GM23338 (cell line): ENCODE measurements at regions not wholly inside any gene's neighbourhood (a gene's known extent, or its start where the extent isn't known, plus 50 kb on each side); places are given as distances from the start of the nearest gene placed in this dataset.

ENCODE experiments used
- ATAC-seq: fragments of 200-7000 bp; cut with Tn5 transposase; 3 replicates; pipeline ENCODE4 v1.9.1; 2020
- DNase-seq: peaks from one replicate; pipeline ENCODE4 v3.0.0-alpha.2; 2015; ENCODE audit warnings: low spot score
- H2AFZ ChIP-seq: fragments of 200-600 bp; sonication (generic); 2 replicates; pipeline ENCODE4 v1.8.0; 2016; ENCODE audit warnings: antibody characterized with exemption, mild to moderate bottlenecking, moderate library complexity
- H3F3A ChIP-seq: fragments of 200-600 bp; sonication (generic); replicated peaks from 2 replicates; pipeline ENCODE4 v1.8.0; 2017; ENCODE audit warnings: antibody characterized with exemption, mixed run types, low read depth
- H3K27ac ChIP-seq: fragments of 200-600 bp; sonication (generic); 2 replicates; pipeline ENCODE4 v1.6.1; 2016; ENCODE audit warnings: low read depth
- H3K27me3 ChIP-seq: fragments of 200-600 bp; sonication (generic); 2 replicates; pipeline ENCODE4 v1.8.0; 2016; ENCODE audit warnings: mild to moderate bottlenecking, mixed run types, moderate library complexity; ENCODE audit not compliant: insufficient read depth
- H3K36me3 ChIP-seq: fragments of 200-600 bp; sonication (generic); 2 replicates; pipeline ENCODE4 v1.8.0; 2016; ENCODE audit warnings: mild to moderate bottlenecking; ENCODE audit not compliant: insufficient read depth
- H3K4me1 ChIP-seq: fragments of 200-600 bp; sonication (generic); 2 replicates; pipeline ENCODE4 v1.8.0; 2016; ENCODE audit warnings: mild to moderate bottlenecking, moderate library complexity; ENCODE audit not compliant: insufficient read depth
- H3K4me2 ChIP-seq: fragments of 200-600 bp; sonication (generic); 2 replicates; pipeline ENCODE4 v1.7.1; 2017; ENCODE audit warnings: mixed run types
- H3K4me3 ChIP-seq: fragments of 200-600 bp; sonication (generic); 2 replicates; pipeline ENCODE4 v1.6.1; 2016; ENCODE audit warnings: mixed run types
- H3K79me2 ChIP-seq: fragments of 200-600 bp; sonication (generic); replicated peaks from 2 replicates; pipeline ENCODE4 v1.8.0; 2017; ENCODE audit warnings: mild to moderate bottlenecking; ENCODE audit not compliant: insufficient read depth
- H3K9me2 ChIP-seq: fragments of 200-600 bp; sonication (generic); 2 replicates; pipeline ENCODE4 v1.8.0; 2017; ENCODE audit not compliant: insufficient read depth
- H4K20me1 ChIP-seq: fragments of 200-600 bp; sonication (generic); replicated peaks from 2 replicates; pipeline ENCODE4 v1.8.0; 2017; ENCODE audit warnings: mild to moderate bottlenecking; ENCODE audit not compliant: insufficient read depth
- H3K27ac Mint-ChIP-seq: 2 replicates; pipeline ENCODE4 v1.8.0; 2020; ENCODE audit warnings: inconsistent platforms, mild to moderate bottlenecking, moderate library complexity, mixed read lengths
- H3K27me3 Mint-ChIP-seq: 3 replicates; pipeline ENCODE4 v1.8.0; 2022; ENCODE audit warnings: low read depth, mild to moderate bottlenecking, moderate library complexity, mixed read lengths, inconsistent platforms; ENCODE audit not compliant: insufficient read depth, poor library complexity
- H3K36me3 Mint-ChIP-seq: 3 replicates; pipeline ENCODE4 v1.8.0; 2021; ENCODE audit warnings: low read depth, mild to moderate bottlenecking, inconsistent platforms, moderate library complexity, mixed read lengths
- H3K4me1 Mint-ChIP-seq: 3 replicates; pipeline ENCODE4 v1.8.0; 2020; ENCODE audit warnings: mild to moderate bottlenecking, inconsistent platforms, mixed read lengths
- H3K4me3 Mint-ChIP-seq: 3 replicates; pipeline ENCODE4 v1.8.0; 2021; ENCODE audit warnings: moderate library complexity, mild to moderate bottlenecking, inconsistent platforms, mixed read lengths
- H3K9me3 Mint-ChIP-seq: 3 replicates; pipeline ENCODE4 v1.8.0; 2020; ENCODE audit warnings: moderate library complexity, mild to moderate bottlenecking, inconsistent platforms, mixed read lengths
- CREB1 ChIP-seq: fragments of 250-450 bp; sonication (Bioruptor Pico); IDR thresholded peaks from 2 replicates; pipeline ENCODE4 v1.5.0; 2020; ENCODE audit warnings: low read depth, mild to moderate bottlenecking, moderate library complexity
- CTCF ChIP-seq, 2 experiments: fragments of 200-600 bp in 1 of 2; sonication (generic) in 1 of 2; conservative IDR thresholded peaks; 2 replicates each; pipeline versions ENCODE4 v1.5.1 to v1.6.1; 2016 to 2017; ENCODE audit warnings: antibody characterized with exemption in 2 of 2, low read depth in 2 of 2, mild to moderate bottlenecking in 2 of 2, moderate library complexity in 1 of 2
- ETS1 ChIP-seq: IDR thresholded peaks from 2 replicates; pipeline ENCODE4 v1.6.1; 2016; ENCODE audit warnings: antibody characterized with exemption
- EZH2 ChIP-seq: fragments of 200-600 bp; sonication (generic); IDR thresholded peaks from one replicate; pipeline ENCODE4 v1.8.0; 2017; ENCODE audit warnings: antibody characterized with exemption, mild to moderate bottlenecking, low read depth; ENCODE audit not compliant: unreplicated experiment
- POLR2AphosphoS5 ChIP-seq: IDR thresholded peaks from 2 replicates; pipeline ENCODE4 v1.6.1; 2016; ENCODE audit warnings: antibody characterized with exemption, low read depth
- STAT1 ChIP-seq: IDR thresholded peaks from one replicate; pipeline ENCODE4 v1.6.1; 2016; ENCODE audit warnings: antibody characterized with exemption; ENCODE audit not compliant: unreplicated experiment
- ZNF114 ChIP-seq: fragments of 250-450 bp; sonication (Bioruptor Pico); IDR thresholded peaks from 2 replicates; pipeline ENCODE4 v1.5.0; 2020; ENCODE audit warnings: mild to moderate bottlenecking, moderate library complexity
- ZNF331 ChIP-seq: fragments of 250-450 bp; sonication (Bioruptor Pico); IDR thresholded peaks from 2 replicates; pipeline ENCODE4 v1.5.0; 2020; ENCODE audit warnings: low read depth, mild to moderate bottlenecking, moderate library complexity
- TF ChIP-seq, protein P1 (sequence below): fragments of 250-450 bp; sonication (Bioruptor Pico); IDR thresholded peaks from 2 replicates; pipeline ENCODE4 v1.5.0; 2020; ENCODE audit warnings: mild to moderate bottlenecking, moderate library complexity

GRCh38 chr11:28713850-28714249, 605.7 kb downstream of the METTL15 start (continued):
- no peak for TF ChIP-seq CTCF (conservative IDR thresholded peaks at IDR 0.05; ENCODE audit: low read depth in 2 of 2)
- no peak for TF ChIP-seq POLR2AphosphoS5

DNA sequence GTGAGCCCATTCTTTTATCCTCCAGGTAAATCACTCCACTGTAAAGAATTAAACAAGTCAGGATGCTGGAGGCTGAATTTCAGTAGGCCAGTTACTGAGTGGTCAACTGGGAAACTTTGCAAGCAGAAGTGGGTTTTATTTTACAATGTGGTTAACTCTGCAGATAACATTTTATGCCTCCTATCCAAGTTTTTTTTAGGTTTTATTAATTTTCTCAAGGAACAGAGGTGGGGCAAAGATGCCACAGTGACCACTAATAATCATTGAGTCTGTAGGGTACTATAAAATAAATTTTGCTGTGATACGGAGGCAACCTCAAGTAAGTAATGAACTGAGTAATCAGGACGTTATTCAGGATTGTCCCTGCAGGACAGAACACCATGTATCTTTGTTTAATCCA, 599.9 kb downstream of the METTL15 start:
- H3K4me2 ChIP-seq, result no peak overlapping the region
- DNase-seq (no peak), ATAC-seq (no peak)
- no peaks in the 10 kb centered on the region for H4K20me1 ChIP-seq
- H3K27ac ChIP-seq, result no peak overlapping the region
- H3K27me3 ChIP-seq, result no peaks in the 10 kb centered on the region
- no peaks in the 10 kb centered on the region for H3K36me3 ChIP-seq
- peaks cover 9% of the 10 kb centered on the region; the same call in 1 of the 2 replicates for H3K9me2 ChIP-seq
- no peak overlapping the region for H2AFZ ChIP-seq
- no peak for TF ChIP-seq CREB1 (CRISPR knock-in tag)
- no peak for TF ChIP-seq POLR2AphosphoS5
- Mint-ChIP-seq H3K36me3 (peaks cover 3% of the 10 kb centered on the region; the same call in 1 of the 3 replicates), H3K27ac (no peak overlapping the region), H3K27me3 (peaks cover 4% of the 10 kb centered on the region), H3K4me3 (no peak overlapping the region), H3K4me1 (peaks cover 5% of the 10 kb centered on the region), H3K9me3 (no peaks in the 10 kb centered on the region; the same call in 2 of the 3 replicates)
- no peak overlapping the region for H3K4me3 ChIP-seq
- no peaks in the 10 kb centered on the region for H3K4me1 ChIP-seq
- H3F3A ChIP-seq, result no peaks in the 10 kb centered on the region
- H3K79me2 ChIP-seq, result no peaks in the 10 kb centered on the region

DNA sequence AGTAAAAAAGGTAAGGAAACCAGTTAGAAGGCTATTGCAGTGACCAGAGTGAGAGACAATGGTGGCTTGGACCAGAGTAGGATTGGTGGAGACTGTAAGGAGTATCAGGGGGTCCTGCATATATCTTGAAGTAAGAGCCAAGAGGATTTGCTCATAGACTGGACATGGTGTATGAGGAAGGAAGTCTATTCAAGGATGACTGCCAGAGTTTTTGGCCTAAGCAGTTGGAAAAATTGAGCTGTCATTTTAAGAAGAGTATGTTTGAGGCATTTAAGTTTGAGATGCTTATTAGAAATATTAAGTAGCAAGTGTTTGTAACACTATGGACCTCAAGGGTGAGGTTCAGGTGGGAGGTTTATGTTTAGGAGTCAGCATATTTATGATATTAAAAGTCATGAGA, 596.6 kb downstream of the METTL15 start:
- Histone ChIP-seq H3K79me2 (no peaks in the 10 kb centered on the region), H3K9me2 (peaks cover 9% of the 10 kb centered on the region; the same call in 1 of the 2 replicates), H3K4me2 (no peak overlapping the region), H4K20me1 (no peaks in the 10 kb centered on the region), H3K36me3 (no peaks in the 10 kb centered on the region), H3K27me3 (no peaks in the 10 kb centered on the region), H3K4me1 (no peaks in the 10 kb centered on the region), H3K4me3 (no peak overlapping the region), H3K27ac (no peak overlapping the region), H2AFZ (no peak overlapping the region), H3F3A (no peaks in the 10 kb centered on the region)
- H3K4me3 Mint-ChIP-seq, result no peak overlapping the region
- no peak for DNase-seq
- ATAC-seq, result no peak
- H3K36me3 Mint-ChIP-seq, result no peaks in the 10 kb centered on the region
- no peaks in the 10 kb centered on the region for H3K9me3 Mint-ChIP-seq
- H3K4me1 Mint-ChIP-seq, result no peaks in the 10 kb centered on the region
- H3K27me3 Mint-ChIP-seq, result peaks cover 1% of the 10 kb centered on the region
- H3K27ac Mint-ChIP-seq, result no peak overlapping the region
- TF ChIP-seq, protein P1, sequence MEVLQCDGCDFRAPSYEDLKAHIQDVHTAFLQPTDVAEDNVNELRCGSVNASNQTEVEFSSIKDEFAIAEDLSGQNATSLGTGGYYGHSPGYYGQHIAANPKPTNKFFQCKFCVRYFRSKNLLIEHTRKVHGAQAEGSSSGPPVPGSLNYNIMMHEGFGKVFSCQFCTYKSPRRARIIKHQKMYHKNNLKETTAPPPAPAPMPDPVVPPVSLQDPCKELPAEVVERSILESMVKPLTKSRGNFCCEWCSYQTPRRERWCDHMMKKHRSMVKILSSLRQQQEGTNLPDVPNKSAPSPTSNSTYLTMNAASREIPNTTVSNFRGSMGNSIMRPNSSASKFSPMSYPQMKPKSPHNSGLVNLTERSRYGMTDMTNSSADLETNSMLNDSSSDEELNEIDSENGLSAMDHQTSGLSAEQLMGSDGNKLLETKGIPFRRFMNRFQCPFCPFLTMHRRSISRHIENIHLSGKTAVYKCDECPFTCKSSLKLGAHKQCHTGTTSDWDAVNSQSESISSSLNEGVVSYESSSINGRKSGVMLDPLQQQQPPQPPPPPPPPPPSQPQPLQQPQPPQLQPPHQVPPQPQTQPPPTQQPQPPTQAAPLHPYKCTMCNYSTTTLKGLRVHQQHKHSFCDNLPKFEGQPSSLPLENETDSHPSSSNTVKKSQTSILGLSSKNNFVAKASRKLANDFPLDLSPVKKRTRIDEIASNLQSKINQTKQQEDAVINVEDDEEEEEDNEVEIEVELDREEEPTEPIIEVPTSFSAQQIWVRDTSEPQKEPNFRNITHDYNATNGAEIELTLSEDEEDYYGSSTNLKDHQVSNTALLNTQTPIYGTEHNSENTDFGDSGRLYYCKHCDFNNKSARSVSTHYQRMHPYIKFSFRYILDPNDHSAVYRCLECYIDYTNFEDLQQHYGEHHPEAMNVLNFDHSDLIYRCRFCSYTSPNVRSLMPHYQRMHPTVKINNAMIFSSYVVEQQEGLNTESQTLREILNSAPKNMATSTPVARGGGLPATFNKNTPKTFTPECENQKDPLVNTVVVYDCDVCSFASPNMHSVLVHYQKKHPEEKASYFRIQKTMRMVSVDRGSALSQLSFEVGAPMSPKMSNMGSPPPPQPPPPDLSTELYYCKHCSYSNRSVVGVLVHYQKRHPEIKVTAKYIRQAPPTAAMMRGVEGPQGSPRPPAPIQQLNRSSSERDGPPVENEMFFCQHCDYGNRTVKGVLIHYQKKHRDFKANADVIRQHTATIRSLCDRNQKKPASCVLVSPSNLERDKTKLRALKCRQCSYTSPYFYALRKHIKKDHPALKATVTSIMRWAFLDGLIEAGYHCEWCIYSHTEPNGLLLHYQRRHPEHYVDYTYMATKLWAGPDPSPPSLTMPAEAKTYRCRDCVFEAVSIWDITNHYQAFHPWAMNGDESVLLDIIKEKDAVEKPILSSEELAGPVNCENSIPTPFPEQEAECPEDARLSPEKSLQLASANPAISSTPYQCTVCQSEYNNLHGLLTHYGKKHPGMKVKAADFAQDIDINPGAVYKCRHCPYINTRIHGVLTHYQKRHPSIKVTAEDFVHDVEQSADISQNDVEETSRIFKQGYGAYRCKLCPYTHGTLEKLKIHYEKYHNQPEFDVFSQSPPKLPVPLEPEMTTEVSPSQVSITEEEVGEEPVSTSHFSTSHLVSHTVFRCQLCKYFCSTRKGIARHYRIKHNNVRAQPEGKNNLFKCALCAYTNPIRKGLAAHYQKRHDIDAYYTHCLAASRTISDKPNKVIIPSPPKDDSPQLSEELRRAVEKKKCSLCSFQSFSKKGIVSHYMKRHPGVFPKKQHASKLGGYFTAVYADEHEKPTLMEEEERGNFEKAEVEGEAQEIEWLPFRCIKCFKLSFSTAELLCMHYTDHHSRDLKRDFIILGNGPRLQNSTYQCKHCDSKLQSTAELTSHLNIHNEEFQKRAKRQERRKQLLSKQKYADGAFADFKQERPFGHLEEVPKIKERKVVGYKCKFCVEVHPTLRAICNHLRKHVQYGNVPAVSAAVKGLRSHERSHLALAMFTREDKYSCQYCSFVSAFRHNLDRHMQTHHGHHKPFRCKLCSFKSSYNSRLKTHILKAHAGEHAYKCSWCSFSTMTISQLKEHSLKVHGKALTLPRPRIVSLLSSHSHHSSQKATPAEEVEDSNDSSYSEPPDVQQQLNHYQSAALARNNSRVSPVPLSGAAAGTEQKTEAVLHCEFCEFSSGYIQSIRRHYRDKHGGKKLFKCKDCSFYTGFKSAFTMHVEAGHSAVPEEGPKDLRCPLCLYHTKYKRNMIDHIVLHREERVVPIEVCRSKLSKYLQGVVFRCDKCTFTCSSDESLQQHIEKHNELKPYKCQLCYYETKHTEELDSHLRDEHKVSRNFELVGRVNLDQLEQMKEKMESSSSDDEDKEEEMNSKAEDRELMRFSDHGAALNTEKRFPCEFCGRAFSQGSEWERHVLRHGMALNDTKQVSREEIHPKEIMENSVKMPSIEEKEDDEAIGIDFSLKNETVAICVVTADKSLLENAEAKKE (CRISPR knock-in tag), result no peak
- no peak for TF ChIP-seq STAT1
- TF ChIP-seq EZH2, result no peak
- no peak for TF ChIP-seq ZNF114 (CRISPR knock-in tag)
- TF ChIP-seq ZNF331 (CRISPR knock-in tag), result no peak
- no peak for TF ChIP-seq CTCF (conservative IDR thresholded peaks at IDR 0.05; ENCODE audit: low read depth in 2 of 2)
- TF ChIP-seq ETS1, result no peak
